Liver (tissue), 8 donors: ENCODE measurements at regions not wholly inside any gene's neighbourhood (a gene's known extent, or its start where the extent isn't known, plus 50 kb on each side); places are given as distances from the start of the nearest gene placed in this dataset.

Experiments
- DNase-seq: peaks from one replicate; pipeline ENCODE4 v3.0.0-alpha.2; 2017; ENCODE audit warnings: low spot score
- H3K27ac ChIP-seq, 2 donors: one replicate each; pipeline ENCODE4 v1.7.0; 2013; ENCODE audit warnings: inconsistent platforms in 2 of 2, low read length in 2 of 2, control low read depth in 1 of 2, low read depth in 1 of 2, mild to moderate bottlenecking in 1 of 2
- H3K27me3 ChIP-seq, 4 donors: one replicate each; pipeline versions ENCODE4 v1.6.1 to v1.7.0; 2013; ENCODE audit warnings: low read length in 3 of 4, inconsistent platforms in 1 of 4, mild to moderate bottlenecking in 1 of 4, moderate library complexity in 1 of 4; ENCODE audit not compliant: control insufficient read depth in 4 of 4, insufficient read depth in 4 of 4
- H3K36me3 ChIP-seq, 4 donors: one replicate each; pipeline versions ENCODE4 v1.6.1 to v1.7.0; 2013; ENCODE audit warnings: low read length in 3 of 4, mild to moderate bottlenecking in 3 of 4, low read depth in 1 of 4, moderate library complexity in 1 of 4; ENCODE audit not compliant: control insufficient read depth in 4 of 4, insufficient read depth in 3 of 4
- H3K4me1 ChIP-seq, 4 donors: one replicate each; pipeline versions ENCODE4 v1.6.1 to v1.7.0; 2013; ENCODE audit warnings: low read length in 3 of 4, mild to moderate bottlenecking in 3 of 4, moderate library complexity in 1 of 4; ENCODE audit not compliant: control insufficient read depth in 4 of 4, insufficient read depth in 4 of 4
- H3K4me3 ChIP-seq, 3 donors: one replicate each; pipeline versions ENCODE4 v1.6.1 to v1.7.0; 2013; ENCODE audit warnings: low read length in 3 of 3, control low read depth in 1 of 3, low read depth in 1 of 3, mild to moderate bottlenecking in 1 of 3
- H3K9ac ChIP-seq, 2 donors: one replicate each; pipeline ENCODE4 v1.7.0; 2013; ENCODE audit warnings: low read length in 2 of 2, mild to moderate bottlenecking in 2 of 2, moderate library complexity in 2 of 2, control low read depth in 1 of 2, low read depth in 1 of 2
- H3K9me3 ChIP-seq, 4 donors: one replicate each; pipeline versions ENCODE4 v1.6.1 to v1.7.0; 2013; ENCODE audit warnings: low read length in 3 of 4; ENCODE audit not compliant: control insufficient read depth in 4 of 4
- ATF3 ChIP-seq: IDR thresholded peaks from 2 replicates; pipeline ENCODE4 v1.6.1; 2016; ENCODE audit warnings: antibody characterized with exemption
- CTCF ChIP-seq: fragments of 150-350 bp; IDR thresholded peaks from 2 replicates; pipeline ENCODE4 v1.5.1; 2017; ENCODE audit warnings: improper control_type of control experiment, low read depth, low read length; ENCODE audit not compliant: missing input control
- EGR1 ChIP-seq, 2 donors: IDR thresholded peaks; 2 replicates each; pipeline ENCODE4 v1.6.1; 2016 to 2018; ENCODE audit warnings: antibody characterized with exemption in 2 of 2, low read depth in 2 of 2
- FOXA1 ChIP-seq: IDR thresholded peaks from 2 replicates; pipeline ENCODE4 v1.6.1; 2016; ENCODE audit warnings: antibody characterized with exemption
- FOXA2 ChIP-seq: IDR thresholded peaks from 2 replicates; pipeline ENCODE4 v1.6.1; 2016; ENCODE audit warnings: antibody characterized with exemption
- GABPA ChIP-seq, 2 donors: IDR thresholded peaks in 1 of 2; conservative IDR thresholded peaks in 1 of 2; 2 replicates each; pipeline ENCODE4 v1.6.1; 2016; ENCODE audit warnings: antibody characterized with exemption in 2 of 2, mild to moderate bottlenecking in 1 of 2, moderate library complexity in 1 of 2
- HNF4A ChIP-seq, 2 donors: conservative IDR thresholded peaks; 2 replicates each; pipeline ENCODE4 v1.6.1; 2016; ENCODE audit warnings: antibody characterized with exemption in 2 of 2, mild to moderate bottlenecking in 2 of 2
- HNF4G ChIP-seq: IDR thresholded peaks from 2 replicates; pipeline ENCODE4 v1.6.1; 2016; ENCODE audit warnings: antibody characterized with exemption
- JUND ChIP-seq, 2 donors: IDR thresholded peaks; 2 replicates each; pipeline ENCODE4 v1.6.1; 2016; ENCODE audit warnings: antibody characterized with exemption in 2 of 2
- MAX ChIP-seq: IDR thresholded peaks from 2 replicates; pipeline ENCODE4 v1.6.1; 2016; ENCODE audit warnings: antibody characterized with exemption
- NR2F2 ChIP-seq: IDR thresholded peaks from 2 replicates; pipeline ENCODE4 v1.6.1; 2016; ENCODE audit warnings: antibody characterized with exemption
- RAD21 ChIP-seq, 2 donors: IDR thresholded peaks; 2 replicates each; pipeline ENCODE4 v1.6.1; 2016; ENCODE audit warnings: antibody characterized with exemption in 2 of 2, mild to moderate bottlenecking in 2 of 2
- REST ChIP-seq: IDR thresholded peaks from 2 replicates; pipeline ENCODE4 v1.6.1; 2016; ENCODE audit warnings: antibody characterized with exemption, mild to moderate bottlenecking
- RXRA ChIP-seq, 2 donors: IDR thresholded peaks; 2 replicates each; pipeline ENCODE4 v1.6.1; 2017 to 2018; ENCODE audit warnings: antibody characterized with exemption in 2 of 2, mild to moderate bottlenecking in 1 of 2
- SP1 ChIP-seq: IDR thresholded peaks from 2 replicates; pipeline ENCODE4 v1.6.1; 2018; ENCODE audit warnings: antibody characterized with exemption, mild to moderate bottlenecking
- TAF1 ChIP-seq: conservative IDR thresholded peaks from 2 replicates; pipeline ENCODE4 v1.6.1; 2016; ENCODE audit warnings: antibody characterized with exemption, mild to moderate bottlenecking
- YY1 ChIP-seq: IDR thresholded peaks from 2 replicates; pipeline ENCODE4 v1.6.1; 2016; ENCODE audit warnings: antibody characterized with exemption, mild to moderate bottlenecking
- ZBTB33 ChIP-seq: IDR thresholded peaks from 2 replicates; pipeline ENCODE4 v1.6.1; 2016; ENCODE audit warnings: antibody characterized with exemption
- WGBS: extraction: QIAGEN DNeasy Blood & Tissue Kit; methylation state at CpG from one replicate; pipeline ENCODE4 v1.1.7; 2013; 5-methylcytosine and 5-hydroxymethylcytosine counted together
- donor health status: healthy.
- donor health status: healthy.
- donor health status: healthy.
- donor health status: healthy.
- donor health status: healthy.

GRCh38 chr5:38765399-38765861 lies 80.4 kb upstream of the OSMR start:
- WGBS: 73% methylated on average over 5 of the region's 5 CpGs

GRCh38 chr5:38766151-38766550 lies 79.7 kb upstream of the OSMR start:
- no peak for DNase-seq
- peaks cover 0 to 2% (median 0%) of the 10 kb centered on the region in 4 donors for H3K27me3 ChIP-seq
- H3K27ac ChIP-seq: no peak overlapping the region
- H3K4me3 ChIP-seq: no peak overlapping the region
- TF ChIP-seq EGR1 (IDR thresholded peaks at IDR 0.05; ENCODE audit: low read depth in 2 of 2) (no peak), RXRA (IDR thresholded peaks at IDR 0.05) (no peak), CTCF (no peak), GABPA (IDR thresholded peaks at IDR 0.05 in 1 of 2, conservative IDR thresholded peaks at IDR 0.05 in 1 of 2) (no peak), HNF4G (no peak), FOXA2 (no peak), HNF4A (conservative IDR thresholded peaks at IDR 0.05) (no peak), RAD21 (IDR thresholded peaks at IDR 0.05) (no peak), YY1 (no peak), TAF1 (no peak), JUND (IDR thresholded peaks at IDR 0.05) (no peak), MAX (no peak), SP1 (no peak), ZBTB33 (no peak), NR2F2 (no peak), FOXA1 (no peak), ATF3 (no peak), REST (no peak)
- WGBS: 70% methylated on average over 2 of the region's 2 CpGs
- H3K9me3 ChIP-seq: peaks cover 2 to 11% (median 7%) of the 10 kb centered on the region in 4 donors
- no peaks in the 10 kb centered on the region for H3K36me3 ChIP-seq
- H3K9ac ChIP-seq: no peak overlapping the region
- no peaks in the 10 kb centered on the region for H3K4me1 ChIP-seq

More at GRCh38 chr5:38765399-38765861, 80.4 kb upstream of the OSMR start:
- H3K4me1 ChIP-seq: no peaks in the 10 kb centered on the region
- no peak for DNase-seq
- no peak overlapping the region for H3K4me3 ChIP-seq
- H3K9ac ChIP-seq: no peak overlapping the region
- no peaks in the 10 kb centered on the region for H3K36me3 ChIP-seq
- TF ChIP-seq RXRA (IDR thresholded peaks at IDR 0.05) (peak in 1 of 2 donors; percentile 17), NR2F2 (peak; percentile 58), SP1 (no peak)
- H3K27ac ChIP-seq: no peak overlapping the region
- H3K9me3 ChIP-seq: peaks cover 2 to 11% (median 7%) of the 10 kb centered on the region in 4 donors
- peaks cover 0 to 2% (median 0%) of the 10 kb centered on the region in 4 donors for H3K27me3 ChIP-seq
